PC-3 (cell line): ENCODE measurements at regions not wholly inside any gene's neighbourhood (a gene's known extent, or its start where the extent isn't known, plus 50 kb on each side); places are given as distances from the start of the nearest gene placed in this dataset.

Experiments
- EZH2 ChIP-seq: fragments of 300-600 bp; sonication (generic); IDR thresholded peaks from one replicate; pipeline ENCODE4 v1.6.1; 2017; ENCODE audit warnings: antibody characterized with exemption, mild to moderate bottlenecking, low read length; ENCODE audit not compliant: unreplicated experiment
- EZH2phosphoT487 ChIP-seq: fragments of 300-600 bp; sonication (generic); IDR thresholded peaks from 2 replicates; pipeline ENCODE4 v1.6.1; 2018; ENCODE audit warnings: mild to moderate bottlenecking, antibody characterized with exemption, low read length, borderline replicate concordance
- TF ChIP-seq, protein P1 (sequence below): fragments of 300-600 bp; sonication (generic); conservative IDR thresholded peaks from 2 replicates; pipeline ENCODE4 v1.5.1; 2017; ENCODE audit warnings: antibody characterized with exemption, low read depth, mild to moderate bottlenecking, low read length

DNA sequence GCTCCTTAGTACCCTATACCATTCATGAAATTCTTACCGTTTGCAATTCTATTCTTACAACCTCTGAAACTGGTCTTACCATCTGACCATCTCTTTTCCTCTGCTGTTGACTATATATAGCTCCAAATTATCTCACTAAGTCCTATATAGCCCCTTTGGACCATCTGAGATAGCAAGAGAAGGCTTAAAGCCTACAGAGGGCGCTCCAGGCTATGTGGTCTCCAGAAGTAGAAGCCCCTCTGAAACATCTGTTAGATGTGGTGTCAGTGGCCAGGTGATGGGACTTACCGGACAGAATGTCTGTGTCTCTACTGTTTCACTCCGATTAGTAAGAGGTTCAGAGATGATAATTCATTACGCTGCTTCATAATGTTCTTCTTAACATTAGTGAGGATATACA is 140.7 kb upstream of the BMP2 start:
- TF ChIP-seq, protein P1, sequence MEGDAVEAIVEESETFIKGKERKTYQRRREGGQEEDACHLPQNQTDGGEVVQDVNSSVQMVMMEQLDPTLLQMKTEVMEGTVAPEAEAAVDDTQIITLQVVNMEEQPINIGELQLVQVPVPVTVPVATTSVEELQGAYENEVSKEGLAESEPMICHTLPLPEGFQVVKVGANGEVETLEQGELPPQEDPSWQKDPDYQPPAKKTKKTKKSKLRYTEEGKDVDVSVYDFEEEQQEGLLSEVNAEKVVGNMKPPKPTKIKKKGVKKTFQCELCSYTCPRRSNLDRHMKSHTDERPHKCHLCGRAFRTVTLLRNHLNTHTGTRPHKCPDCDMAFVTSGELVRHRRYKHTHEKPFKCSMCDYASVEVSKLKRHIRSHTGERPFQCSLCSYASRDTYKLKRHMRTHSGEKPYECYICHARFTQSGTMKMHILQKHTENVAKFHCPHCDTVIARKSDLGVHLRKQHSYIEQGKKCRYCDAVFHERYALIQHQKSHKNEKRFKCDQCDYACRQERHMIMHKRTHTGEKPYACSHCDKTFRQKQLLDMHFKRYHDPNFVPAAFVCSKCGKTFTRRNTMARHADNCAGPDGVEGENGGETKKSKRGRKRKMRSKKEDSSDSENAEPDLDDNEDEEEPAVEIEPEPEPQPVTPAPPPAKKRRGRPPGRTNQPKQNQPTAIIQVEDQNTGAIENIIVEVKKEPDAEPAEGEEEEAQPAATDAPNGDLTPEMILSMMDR = peak; percentile 48
- TF ChIP-seq EZH2 (no peak), EZH2phosphoT487 (no peak)
